ENCODE measurements at regions not wholly inside any gene's neighbourhood (a gene's known extent, or its start where the extent isn't known, plus 50 kb on each side); places are given as distances from the start of the nearest gene placed in this dataset.

DNA sequence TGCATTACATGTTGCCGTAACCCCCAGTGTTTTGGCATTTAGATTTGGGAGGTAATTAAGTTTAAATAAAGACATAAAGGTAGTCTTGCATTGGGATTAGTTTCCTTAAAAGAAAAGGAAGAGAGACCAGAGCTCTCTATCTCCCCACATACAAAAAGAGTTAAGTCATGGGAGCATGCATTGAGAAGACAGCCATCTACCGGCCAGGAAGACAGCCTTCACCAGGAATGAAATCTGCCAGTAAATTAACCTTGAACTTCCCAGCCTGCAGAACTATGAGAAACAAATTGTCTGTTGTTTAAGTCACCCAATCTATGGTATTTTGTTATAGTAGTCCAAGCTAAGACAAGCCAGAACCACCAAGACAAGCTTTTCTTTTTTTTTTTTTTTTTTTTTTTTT lies 567.0 kb upstream of the CDH18 start:
- Histone ChIP-seq H3K27me3 (ENCODE audit: control insufficient read depth, insufficient read depth, low read length) (no peaks in the 10 kb centered on the region), H3K36me3 (ENCODE audit: control insufficient read depth, insufficient read depth, low read length) (no peaks in the 10 kb centered on the region), H3K4me3 (ENCODE audit: low read depth, low read length) (no peak overlapping the region)
- no peak for DNase-seq (ENCODE audit: low read depth)
- no peak for TF ChIP-seq CTCF (IDR thresholded peaks at IDR 0.05; ENCODE audit: insufficient read depth, low read length, poor library complexity, severe bottlenecking)

GRCh38 chr5:20554001-20554400 lies 566.0 kb upstream of the CDH18 start:
- TF ChIP-seq CTCF (IDR thresholded peaks at IDR 0.05; ENCODE audit: insufficient read depth, low read length, poor library complexity, severe bottlenecking), result no peak
- H3K4me3 ChIP-seq (ENCODE audit: low read depth, low read length), result no peak overlapping the region
- H3K36me3 ChIP-seq (ENCODE audit: control insufficient read depth, insufficient read depth, low read length), result no peaks in the 10 kb centered on the region
- H3K27me3 ChIP-seq (ENCODE audit: control insufficient read depth, insufficient read depth, low read length), result no peaks in the 10 kb centered on the region
- no peak for DNase-seq (ENCODE audit: low read depth)

- Histone ChIP-seq H3K27me3 (ENCODE audit: control insufficient read depth, insufficient read depth, low read length) (no peaks in the 10 kb centered on the region), H3K36me3 (ENCODE audit: control insufficient read depth, insufficient read depth, low read length) (no peaks in the 10 kb centered on the region), H3K4me3 (ENCODE audit: low read depth, low read length) (no peak overlapping the region)
- no peak for DNase-seq (ENCODE audit: low read depth)
- TF ChIP-seq CTCF (IDR thresholded peaks at IDR 0.05; ENCODE audit: insufficient read depth, low read length, poor library complexity, severe bottlenecking), result no peak
Observed at GRCh38 chr5:20537911-20538703, 550.1 kb upstream of the CDH18 start.

DNA sequence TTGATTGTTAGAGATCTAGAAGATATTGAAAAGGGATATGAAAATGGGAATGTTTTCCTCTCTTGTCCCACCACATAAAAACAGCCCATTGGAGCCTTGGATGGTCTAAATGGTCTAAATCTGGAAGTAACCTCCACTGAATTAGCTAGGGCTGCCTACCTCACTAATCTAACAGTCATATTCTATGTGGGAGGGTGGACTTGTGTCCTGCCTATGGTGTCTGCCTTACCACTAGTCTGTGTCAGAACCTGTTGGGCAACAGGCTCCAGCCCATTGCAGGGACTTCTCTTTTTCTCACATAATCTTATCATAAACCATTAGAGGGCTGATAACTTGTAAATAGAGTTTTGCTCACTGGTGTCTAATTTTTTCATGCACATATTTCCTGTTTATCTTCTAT lies 548.8 kb upstream of the CDH18 start:
- TF ChIP-seq CTCF (IDR thresholded peaks at IDR 0.05; ENCODE audit: insufficient read depth, low read length, poor library complexity, severe bottlenecking), result no peak

GRCh38 chr5:20536341-20536740 lies 548.3 kb upstream of the CDH18 start:
- Histone ChIP-seq H3K27me3 (ENCODE audit: control insufficient read depth, insufficient read depth, low read length) (no peaks in the 10 kb centered on the region), H3K4me3 (ENCODE audit: low read depth, low read length) (no peak overlapping the region), H3K36me3 (ENCODE audit: control insufficient read depth, insufficient read depth, low read length) (no peaks in the 10 kb centered on the region)
- TF ChIP-seq CTCF (IDR thresholded peaks at IDR 0.05; ENCODE audit: insufficient read depth, low read length, poor library complexity, severe bottlenecking), result no peak
- DNase-seq (ENCODE audit: low read depth), result no peak

More for the DNA sequence above, 548.8 kb upstream of the CDH18 start:
- Histone ChIP-seq H3K36me3 (ENCODE audit: control insufficient read depth, insufficient read depth, low read length) (no peaks in the 10 kb centered on the region), H3K4me3 (ENCODE audit: low read depth, low read length) (no peak overlapping the region), H3K27me3 (ENCODE audit: control insufficient read depth, insufficient read depth, low read length) (no peaks in the 10 kb centered on the region)
- DNase-seq (ENCODE audit: low read depth), result no peak

DNA sequence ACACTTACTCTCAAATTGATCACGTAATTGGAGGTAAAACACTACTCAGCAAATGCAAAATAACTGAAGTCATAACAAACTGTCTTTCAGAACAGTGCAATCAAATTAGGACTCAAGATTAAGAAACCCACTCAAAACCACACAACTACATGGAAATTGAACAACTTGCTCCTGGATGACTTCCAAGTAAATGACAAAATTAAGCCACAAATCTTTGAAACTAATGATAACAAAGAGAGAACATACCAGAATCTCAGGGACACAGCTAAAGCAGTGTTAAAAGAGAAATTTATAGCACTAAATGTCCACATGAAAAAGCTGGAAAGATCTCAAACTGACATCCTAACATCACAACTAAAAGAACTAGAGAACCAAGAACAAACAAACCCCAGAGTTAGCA lies 540.5 kb upstream of the CDH18 start:
- Histone ChIP-seq H3K36me3 (ENCODE audit: control insufficient read depth, insufficient read depth, low read length) (no peaks in the 10 kb centered on the region), H3K4me3 (ENCODE audit: low read depth, low read length) (no peak overlapping the region), H3K27me3 (ENCODE audit: control insufficient read depth, insufficient read depth, low read length) (no peaks in the 10 kb centered on the region)
- no peak for DNase-seq (ENCODE audit: low read depth)
- TF ChIP-seq CTCF (IDR thresholded peaks at IDR 0.05; ENCODE audit: insufficient read depth, low read length, poor library complexity, severe bottlenecking), result no peak
